ENCODE measurements at regions not wholly inside any gene's neighbourhood (a gene's known extent, or its start where the extent isn't known, plus 50 kb on each side); places are given as distances from the start of the nearest gene placed in this dataset.

DNA sequence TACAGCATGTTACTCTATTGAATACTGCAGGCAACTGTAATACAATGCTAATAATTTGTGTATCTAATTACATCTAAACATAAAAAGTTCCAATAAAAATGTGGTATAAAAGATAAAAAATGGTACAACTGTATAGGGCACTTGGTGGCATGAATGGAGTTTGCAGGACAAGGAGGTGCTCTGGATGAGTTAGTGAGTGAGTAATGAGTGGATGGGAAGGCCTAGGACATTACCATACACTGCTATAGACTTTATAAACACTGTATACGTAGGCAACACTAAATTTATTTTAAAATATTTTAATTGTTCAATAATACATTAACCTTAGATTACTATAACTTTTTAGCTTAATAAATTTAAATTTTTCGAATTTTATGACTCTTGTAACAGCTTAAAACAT lies 579.6 kb upstream of the MAN1A1 start:
- Histone ChIP-seq H3K14ac (replicated peaks; ENCODE audit: low read depth, low read length) (no peak overlapping the region), H3K4me3 (ENCODE audit: insufficient read depth, low read depth, low read length) (no peak overlapping the region), H2BK20ac (ENCODE audit: low read depth, low read length) (no peak overlapping the region), H2AK9ac (replicated peaks; ENCODE audit: low read depth, low read length, poor library complexity) (no peak overlapping the region), H3K27ac (ENCODE audit: insufficient read depth, low read length) (no peak overlapping the region), H3K36me3 (ENCODE audit: control insufficient read depth, insufficient read depth, low read length) (no peaks in the 10 kb centered on the region), H2BK120ac (ENCODE audit: low read depth, low read length) (no peak overlapping the region), H3K4me2 (ENCODE audit: low read depth, low read length) (no peak overlapping the region), H2BK5ac (ENCODE audit: low read depth, low read length, poor library complexity, severe bottlenecking) (no peak overlapping the region), H3K9ac (ENCODE audit: low read depth, low read length) (no peak overlapping the region), H3K27me3 (ENCODE audit: control insufficient read depth, insufficient read depth, low read length) (no peaks in the 10 kb centered on the region), H3K9me3 (ENCODE audit: control insufficient read depth, insufficient read depth, low read length) (peaks cover 6% of the 10 kb centered on the region), H2AK5ac (ENCODE audit: low read depth, low read length) (no peak overlapping the region), H4K5ac (ENCODE audit: low read depth, low read length) (no peak overlapping the region), H3K18ac (ENCODE audit: low read depth, low read length) (no peak overlapping the region), H3K79me1 (ENCODE audit: low read depth in 1 of 2, low read length in 2 of 2) (no peaks in the 10 kb centered on the region), H4K20me1 (ENCODE audit: insufficient read depth, low read length) (no peaks in the 10 kb centered on the region), H4K91ac (ENCODE audit: insufficient read depth, low read depth, low read length) (no peak overlapping the region), H3K4me1 (ENCODE audit: control insufficient read depth, insufficient read depth, low read length) (no peaks in the 10 kb centered on the region), H3K4ac (ENCODE audit: low read depth, low read length) (no peak overlapping the region), H3K56ac (ENCODE audit: extremely low read depth, insufficient read depth, low read length) (no peak overlapping the region), H4K8ac (ENCODE audit: low read depth in 2 of 2, low read length in 2 of 2) (no peak overlapping the region), H2AFZ (replicated peaks; ENCODE audit: low read length, poor library complexity) (no peak overlapping the region), H3K23ac (ENCODE audit: low read depth, low read length) (no peak overlapping the region), H3K9me1 (ENCODE audit: insufficient read depth, low read length) (no peaks in the 10 kb centered on the region), H2BK15ac (ENCODE audit: low read depth, low read length) (no peak overlapping the region)
- intact Hi-C loops (cut with micrococcal nuclease) = no loop called here
- BruUV-seq (replicated peaks) = no TSS peak
- dilution Hi-C loops (cut with HindIII; ENCODE audit: low sequenced_read_pairs, unreplicated experiment) = no loop called here
- ATAC-seq (ENCODE audit: low read depth) = no peak
- TF ChIP-seq NFE2L2 (IDR thresholded peaks at IDR 0.05; ENCODE audit: low read depth, low read length) (no peak), SMC3 (IDR thresholded peaks at IDR 0.05; ENCODE audit: low read depth, low read length) (no peak), MAFK (IDR thresholded peaks at IDR 0.05; ENCODE audit: low read depth, low read length) (no peak), CEBPB (IDR thresholded peaks at IDR 0.05; ENCODE audit: low read depth, low read length) (no peak), RFX5 (IDR thresholded peaks at IDR 0.05; ENCODE audit: low read depth, low read length) (no peak), RAD21 (IDR thresholded peaks at IDR 0.05; ENCODE audit: low read length) (no peak), CHD1 (IDR thresholded peaks at IDR 0.05; ENCODE audit: low read depth, low read length) (no peak), MXI1 (IDR thresholded peaks at IDR 0.05; ENCODE audit: borderline replicate concordance, low read depth, low read length) (no peak), FOS (IDR thresholded peaks at IDR 0.05; ENCODE audit: low read depth, low read length) (no peak), BHLHE40 (IDR thresholded peaks at IDR 0.05; ENCODE audit: low read depth, low read length) (no peak), MAZ (IDR thresholded peaks at IDR 0.05; ENCODE audit: borderline replicate concordance, low read depth, low read length) (no peak), RCOR1 (IDR thresholded peaks at IDR 0.05; ENCODE audit: insufficient replicate concordance, low read length) (no peak), POLR2A (IDR thresholded peaks at IDR 0.05; ENCODE audit: low read depth, low read length) (no peak)
- TF ChIP-seq, protein P1, sequence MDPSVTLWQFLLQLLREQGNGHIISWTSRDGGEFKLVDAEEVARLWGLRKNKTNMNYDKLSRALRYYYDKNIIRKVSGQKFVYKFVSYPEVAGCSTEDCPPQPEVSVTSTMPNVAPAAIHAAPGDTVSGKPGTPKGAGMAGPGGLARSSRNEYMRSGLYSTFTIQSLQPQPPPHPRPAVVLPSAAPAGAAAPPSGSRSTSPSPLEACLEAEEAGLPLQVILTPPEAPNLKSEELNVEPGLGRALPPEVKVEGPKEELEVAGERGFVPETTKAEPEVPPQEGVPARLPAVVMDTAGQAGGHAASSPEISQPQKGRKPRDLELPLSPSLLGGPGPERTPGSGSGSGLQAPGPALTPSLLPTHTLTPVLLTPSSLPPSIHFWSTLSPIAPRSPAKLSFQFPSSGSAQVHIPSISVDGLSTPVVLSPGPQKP (IDR thresholded peaks at IDR 0.05; ENCODE audit: borderline replicate concordance, low read depth, low read length) = no peak
- TF ChIP-seq, protein P2, sequence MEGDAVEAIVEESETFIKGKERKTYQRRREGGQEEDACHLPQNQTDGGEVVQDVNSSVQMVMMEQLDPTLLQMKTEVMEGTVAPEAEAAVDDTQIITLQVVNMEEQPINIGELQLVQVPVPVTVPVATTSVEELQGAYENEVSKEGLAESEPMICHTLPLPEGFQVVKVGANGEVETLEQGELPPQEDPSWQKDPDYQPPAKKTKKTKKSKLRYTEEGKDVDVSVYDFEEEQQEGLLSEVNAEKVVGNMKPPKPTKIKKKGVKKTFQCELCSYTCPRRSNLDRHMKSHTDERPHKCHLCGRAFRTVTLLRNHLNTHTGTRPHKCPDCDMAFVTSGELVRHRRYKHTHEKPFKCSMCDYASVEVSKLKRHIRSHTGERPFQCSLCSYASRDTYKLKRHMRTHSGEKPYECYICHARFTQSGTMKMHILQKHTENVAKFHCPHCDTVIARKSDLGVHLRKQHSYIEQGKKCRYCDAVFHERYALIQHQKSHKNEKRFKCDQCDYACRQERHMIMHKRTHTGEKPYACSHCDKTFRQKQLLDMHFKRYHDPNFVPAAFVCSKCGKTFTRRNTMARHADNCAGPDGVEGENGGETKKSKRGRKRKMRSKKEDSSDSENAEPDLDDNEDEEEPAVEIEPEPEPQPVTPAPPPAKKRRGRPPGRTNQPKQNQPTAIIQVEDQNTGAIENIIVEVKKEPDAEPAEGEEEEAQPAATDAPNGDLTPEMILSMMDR (conservative IDR thresholded peaks at IDR 0.05; ENCODE audit: low read depth, low read length) = no peak
- TF ChIP-seq, protein P3, sequence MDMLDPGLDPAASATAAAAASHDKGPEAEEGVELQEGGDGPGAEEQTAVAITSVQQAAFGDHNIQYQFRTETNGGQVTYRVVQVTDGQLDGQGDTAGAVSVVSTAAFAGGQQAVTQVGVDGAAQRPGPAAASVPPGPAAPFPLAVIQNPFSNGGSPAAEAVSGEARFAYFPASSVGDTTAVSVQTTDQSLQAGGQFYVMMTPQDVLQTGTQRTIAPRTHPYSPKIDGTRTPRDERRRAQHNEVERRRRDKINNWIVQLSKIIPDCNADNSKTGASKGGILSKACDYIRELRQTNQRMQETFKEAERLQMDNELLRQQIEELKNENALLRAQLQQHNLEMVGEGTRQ (IDR thresholded peaks at IDR 0.05; ENCODE audit: low read depth, low read length) = no peak
- POLR2A ChIA-PET (ENCODE audit: unreplicated experiment) = no interaction called here
- CTCF ChIA-PET = interaction anchor here (0.5 kb wide), 1 partner anchor 79 kb away, joined by 6 read pairs; no protein-coding TSS in a partner anchor
- no CpG with 5 or more reads among the region's 2 CpGs for WGBS, 2 experiments (ENCODE audit: extremely low coverage in 2 of 2, insufficient read length in 1 of 2)
- in situ Hi-C loops (cut with MboI; ENCODE audit: low sequenced_read_pairs) = no loop called here
- DNase-seq = no peak

Measured in IMR-90 (cell line).